Activated CD8-positive, alpha-beta T cell treated with anti-CD3 and anti-CD28 coated beads, Interleukin-2, amount 10 ng/mL, durations not matched to agents 7 days and 5 days (primary cell): ENCODE measurements at regions not wholly inside any gene's neighbourhood (a gene's known extent, or its start where the extent isn't known, plus 50 kb on each side); places are given as distances from the start of the nearest gene placed in this dataset.
A peak's percentile ranks its signal among the peaks of the same experiment; 100 is the strongest.

Experiments used
- ATAC-seq: fragments of 150-1000 bp; cut with Tn5 transposase; one replicate; pipeline ENCODE4 v1.10.0; 2021; ENCODE audit warnings: moderate library complexity
- CTCF ChIA-PET: fragments of 350-600 bp; sonication (Branson Sonifier 250); formaldehyde crosslinking; loops from one replicate; lab custom pipeline; 2021; ENCODE audit warnings: antibody characterized with exemption; lab: Charles Lee
- POLR2A ChIA-PET: fragments of 350-600 bp; sonication (Branson Sonifier 250); formaldehyde crosslinking; loops from one replicate; lab custom pipeline; 2021; ENCODE audit warnings: antibody characterized with exemption; lab: Charles Lee
- DNase-seq: peaks from one replicate; pipeline ENCODE4 v3.0.0-alpha.2; 2020
- H3K27ac Mint-ChIP-seq: one replicate; pipeline ENCODE4 v1.8.0; 2021; ENCODE audit warnings: mild to moderate bottlenecking, mixed read lengths
- H3K27me3 Mint-ChIP-seq: one replicate; pipeline ENCODE4 v1.8.0; 2021; ENCODE audit warnings: low read depth, mixed read lengths
- H3K36me3 Mint-ChIP-seq: one replicate; pipeline ENCODE4 v1.8.0; 2021; ENCODE audit warnings: low read depth, mixed read lengths
- H3K4me1 Mint-ChIP-seq: one replicate; pipeline ENCODE4 v1.8.0; 2021; ENCODE audit warnings: low read depth, mixed read lengths
- H3K4me3 Mint-ChIP-seq: one replicate; pipeline ENCODE4 v1.8.0; 2021; ENCODE audit warnings: mild to moderate bottlenecking, mixed read lengths
- H3K9me3 Mint-ChIP-seq: one replicate; pipeline ENCODE4 v1.8.0; 2022; ENCODE audit warnings: mixed read lengths; ENCODE audit not compliant: insufficient read depth

DNA sequence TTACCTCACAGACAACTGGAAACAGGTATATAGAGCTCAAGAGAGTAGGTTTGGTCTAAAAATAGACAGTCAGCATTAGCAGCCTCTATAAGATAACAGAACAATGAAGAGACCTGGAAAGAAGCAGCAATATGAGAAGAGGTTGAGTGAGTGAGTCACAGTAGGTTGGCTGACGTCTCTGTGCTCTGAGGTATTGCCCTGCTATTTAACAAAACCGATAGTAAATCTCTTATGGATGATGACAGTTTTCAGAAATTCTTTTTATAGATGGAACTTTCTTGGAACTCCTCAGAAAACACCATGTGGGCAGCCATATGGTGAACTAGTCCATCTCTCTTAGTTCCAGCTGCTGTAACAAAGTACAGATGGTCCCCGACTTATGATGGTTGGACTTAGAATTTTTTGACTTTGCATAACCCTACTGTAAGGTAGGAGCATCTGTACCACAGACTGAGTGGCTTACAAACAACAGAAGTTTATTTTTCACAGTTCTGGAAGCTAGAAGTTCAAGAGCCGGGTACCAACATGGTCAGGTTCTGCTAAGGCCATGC lies 123.5 kb downstream of the MBD2 start:
- CTCF ChIA-PET = interaction anchor here (1.7 to 2.1 kb wide), 2 partner anchors 18 to 27 kb away, joined by 5 to 6 read pairs; no protein-coding TSS in a partner anchor
- peaks cover 16% of the 10 kb centered on the region for H3K27me3 Mint-ChIP-seq
- peaks cover 5% of the 10 kb centered on the region for H3K4me1 Mint-ChIP-seq
- POLR2A ChIA-PET = no interaction called here
- no peaks in the 10 kb centered on the region for H3K36me3 Mint-ChIP-seq
- H3K27ac Mint-ChIP-seq = no peak overlapping the region
- DNase-seq (no peak), ATAC-seq (no peak)
- H3K4me3 Mint-ChIP-seq = no peak overlapping the region
- no peaks in the 10 kb centered on the region for H3K9me3 Mint-ChIP-seq

DNA sequence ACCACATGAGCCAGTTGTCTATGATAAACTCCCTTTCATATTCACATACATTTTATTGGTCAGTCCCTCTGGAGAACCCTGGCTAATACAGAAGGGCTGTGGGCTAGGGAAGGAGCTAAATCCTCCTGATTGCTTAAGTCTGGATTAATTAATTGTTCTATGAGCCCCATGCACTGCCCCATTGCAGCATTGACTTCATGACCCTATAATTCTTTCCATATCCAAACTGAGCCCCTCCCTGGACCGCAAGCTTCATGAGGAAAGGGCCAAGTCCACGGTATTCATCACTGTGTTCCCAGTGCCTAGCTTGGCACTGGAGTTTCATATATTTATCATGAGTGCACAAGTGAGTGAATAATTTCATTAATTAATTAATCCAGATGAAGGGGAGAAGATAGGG lies 124.0 kb downstream of the MBD2 start:
- Mint-ChIP-seq H3K4me3 (no peak overlapping the region), H3K27ac (no peak overlapping the region)
- ATAC-seq = no peak

DNA sequence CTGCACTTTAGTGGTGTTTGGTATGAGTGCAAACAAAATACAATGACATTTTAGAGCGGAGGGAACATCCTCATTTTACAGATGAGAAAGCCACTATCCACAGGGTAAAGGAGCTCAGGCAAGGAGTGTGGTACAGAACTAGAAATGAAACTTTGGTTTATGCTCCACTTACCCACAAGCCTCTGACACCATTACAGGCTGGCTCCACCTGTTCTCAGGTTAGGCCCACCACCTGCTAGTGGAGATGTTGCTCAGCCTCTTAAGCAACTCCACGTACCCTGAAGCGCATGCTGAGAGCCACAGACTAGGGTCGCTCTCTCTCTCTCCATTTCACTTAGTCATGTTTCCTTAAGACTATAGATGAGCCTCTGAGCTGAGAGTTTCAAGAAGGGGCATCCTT lies 130.0 kb downstream of the MBD2 start:
- CTCF ChIA-PET = no interaction called here
- POLR2A ChIA-PET = no interaction called here
- Mint-ChIP-seq H3K27ac (no peak overlapping the region), H3K9me3 (no peaks in the 10 kb centered on the region), H3K36me3 (no peaks in the 10 kb centered on the region), H3K4me1 (no peaks in the 10 kb centered on the region), H3K4me3 (no peak overlapping the region), H3K27me3 (peaks cover 11% of the 10 kb centered on the region)
- no peak for ATAC-seq
- DNase-seq = no peak

More for the DNA sequence above, 124.0 kb downstream of the MBD2 start:
- DNase-seq = no peak
- Mint-ChIP-seq H3K4me1 (peaks cover 5% of the 10 kb centered on the region), H3K27me3 (peaks cover 16% of the 10 kb centered on the region), H3K36me3 (no peaks in the 10 kb centered on the region), H3K9me3 (no peaks in the 10 kb centered on the region)
- ChIA-PET POLR2A (no interaction called here), CTCF (no interaction called here)

DNA sequence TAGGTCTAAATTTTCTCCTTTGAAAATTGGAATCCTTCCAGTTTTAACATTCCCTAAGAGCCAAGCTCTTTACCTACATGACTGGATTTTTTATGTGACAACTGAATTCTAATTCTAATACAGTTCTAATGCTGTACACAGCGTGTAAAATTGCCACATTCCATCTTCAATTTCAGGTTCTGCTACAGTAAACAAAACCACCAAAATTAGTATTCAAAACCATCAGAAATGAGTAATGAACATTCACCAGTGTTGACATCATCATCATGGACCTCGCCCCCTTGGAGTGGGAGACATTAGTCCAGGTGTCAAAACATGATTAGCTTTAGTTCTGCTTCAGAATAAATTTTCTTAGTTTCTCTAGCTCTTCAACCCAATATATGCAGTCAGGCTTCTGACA lies 133.6 kb downstream of the MBD2 start:
- no peak overlapping the region for H3K27ac Mint-ChIP-seq
- DNase-seq (no peak), ATAC-seq (no peak)
- ChIA-PET CTCF (interaction anchor here (1.9 kb wide), 1 partner anchor 29 kb away, joined by 7 read pairs; no protein-coding TSS in a partner anchor), POLR2A (no interaction called here)
- no peaks in the 10 kb centered on the region for H3K9me3 Mint-ChIP-seq
- H3K4me1 Mint-ChIP-seq = peaks cover 15% of the 10 kb centered on the region
- no peak overlapping the region for H3K4me3 Mint-ChIP-seq
- peaks cover 10% of the 10 kb centered on the region for H3K36me3 Mint-ChIP-seq
- H3K27me3 Mint-ChIP-seq = no peaks in the 10 kb centered on the region

DNA sequence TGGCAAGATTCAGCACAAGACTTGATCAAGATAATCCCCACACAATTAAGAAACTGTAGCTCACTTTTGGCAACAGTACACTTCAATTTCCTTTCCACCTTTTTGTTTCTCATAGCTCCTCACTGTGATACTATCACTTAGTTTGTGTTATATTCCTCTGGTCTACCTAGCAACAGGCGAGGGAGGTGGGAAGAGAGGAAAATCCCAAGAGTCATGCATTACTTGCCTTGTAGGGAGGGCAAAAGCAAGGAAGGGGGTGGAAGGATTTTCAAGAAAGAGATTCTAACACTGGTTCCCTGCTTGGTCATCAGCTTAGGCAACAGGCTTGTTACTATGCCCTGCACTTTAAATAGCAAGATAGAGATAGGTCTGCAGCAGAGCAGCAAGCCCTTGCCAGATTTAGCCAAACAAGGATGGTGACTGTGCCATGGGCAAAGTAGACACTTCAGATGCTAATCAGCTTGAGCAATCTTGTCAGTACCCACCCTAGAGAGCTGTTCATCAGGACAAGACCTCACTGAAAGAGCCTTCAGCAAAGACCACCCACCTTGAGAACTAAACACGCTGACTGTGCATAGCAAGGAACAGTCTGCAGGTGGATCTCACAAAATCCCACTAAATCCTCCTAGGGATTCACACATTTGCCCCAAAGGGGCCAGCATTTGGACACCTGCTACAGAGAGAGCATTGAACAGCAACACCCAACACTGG lies 134.6 kb downstream of the MBD2 start:
- no peak overlapping the region for H3K27ac Mint-ChIP-seq
- no peak overlapping the region for H3K4me3 Mint-ChIP-seq
- CTCF ChIA-PET = interaction anchor here (0.9 to 1.9 kb wide), 2 partner anchors 12 to 30 kb away, joined by 3 to 7 read pairs; no protein-coding TSS in a partner anchor

DNA sequence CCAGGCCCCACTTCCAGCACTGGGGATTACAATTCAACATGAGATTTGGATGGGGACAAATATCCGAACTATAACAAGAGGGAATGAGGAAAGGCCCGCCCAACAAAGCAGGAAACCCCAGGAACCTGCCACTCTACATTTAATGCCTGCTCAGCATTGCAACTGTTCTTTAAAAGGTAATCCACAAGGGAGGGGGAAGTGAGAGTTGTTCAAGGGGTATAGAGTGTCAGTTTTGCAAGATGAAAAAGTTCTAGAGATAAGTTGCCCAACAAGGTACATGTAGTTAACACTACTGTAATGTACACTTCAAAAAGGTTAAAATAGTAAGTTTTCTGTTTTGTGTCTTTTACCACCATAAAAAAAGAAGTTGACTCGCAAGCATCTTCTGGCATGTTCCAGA lies 137.6 kb downstream of the MBD2 start:
- peaks cover 27% of the 10 kb centered on the region for H3K36me3 Mint-ChIP-seq
- ChIA-PET CTCF (interaction anchor here (1.4 to 1.5 kb wide), 2 partner anchors 33 to 138 kb away, joined by 3 to 5 read pairs; partner anchors contain the start of gene MBD2), POLR2A (no interaction called here)
- peaks cover 22% of the 10 kb centered on the region for H3K9me3 Mint-ChIP-seq
- peaks cover under 1% of the 10 kb centered on the region for H3K27me3 Mint-ChIP-seq
- peaks cover 26% of the 10 kb centered on the region for H3K4me1 Mint-ChIP-seq
- DNase-seq = no peak
- H3K27ac Mint-ChIP-seq = peak overlapping the region; percentile 91
- peak; percentile 15 for ATAC-seq
- H3K4me3 Mint-ChIP-seq = peak overlapping the region; percentile 34

More for the DNA sequence above, 134.6 kb downstream of the MBD2 start:
- H3K4me1 Mint-ChIP-seq = peaks cover 23% of the 10 kb centered on the region
- POLR2A ChIA-PET = no interaction called here
- peaks cover 6% of the 10 kb centered on the region for H3K9me3 Mint-ChIP-seq
- H3K27me3 Mint-ChIP-seq = no peaks in the 10 kb centered on the region
- ATAC-seq = no peak
- peaks cover 14% of the 10 kb centered on the region for H3K36me3 Mint-ChIP-seq
- DNase-seq = no peak

DNA sequence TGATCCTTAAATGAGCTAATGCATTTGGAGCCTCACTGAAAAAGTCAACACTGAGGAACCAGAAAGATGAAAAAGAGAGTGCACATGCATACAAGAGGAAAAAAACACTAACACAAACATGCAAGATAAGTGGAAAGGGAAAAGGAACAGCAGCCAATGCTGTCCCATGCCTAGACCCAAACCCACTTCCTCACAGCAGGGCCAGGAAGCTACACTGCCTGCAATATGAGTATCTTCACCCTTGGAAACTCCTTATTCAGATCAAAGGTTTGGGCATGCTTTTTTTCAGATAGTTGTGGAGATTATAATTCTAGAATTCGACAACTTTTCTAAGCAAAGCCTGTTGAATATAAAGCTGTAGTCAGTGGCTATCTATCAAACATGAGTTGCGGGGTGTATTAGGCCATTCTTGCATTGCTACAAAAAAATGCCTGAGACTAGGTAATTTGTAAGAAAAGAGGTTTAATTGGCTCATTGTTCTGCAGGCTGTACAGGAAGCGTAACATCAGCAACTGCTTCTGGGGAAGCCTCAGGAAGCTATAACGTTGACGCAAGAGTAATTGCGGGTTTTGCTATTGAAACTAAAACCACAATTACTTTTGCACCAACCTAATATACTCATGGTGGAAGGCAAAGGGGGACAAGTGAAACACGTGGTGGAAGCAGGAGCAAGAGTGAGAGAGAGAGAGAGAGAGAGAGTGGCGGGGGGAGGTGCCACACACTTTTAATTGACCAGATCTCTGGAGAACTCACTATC lies 138.2 kb downstream of the MBD2 start:
- DNase-seq (peak; percentile 65), ATAC-seq (peak; percentile 84)
- H3K36me3 Mint-ChIP-seq = peaks cover 29% of the 10 kb centered on the region
- H3K27me3 Mint-ChIP-seq = peaks cover 6% of the 10 kb centered on the region
- peaks cover 29% of the 10 kb centered on the region for H3K9me3 Mint-ChIP-seq
- peaks cover 26% of the 10 kb centered on the region for H3K4me1 Mint-ChIP-seq
- H3K27ac Mint-ChIP-seq = peak overlapping the region; percentile 91
- ChIA-PET CTCF (interaction anchor here (1.0 to 1.5 kb wide), 2 partner anchors 32 to 33 kb away, joined by 3 to 5 read pairs; no protein-coding TSS in a partner anchor), POLR2A (interaction anchor here (0.7 kb wide), 1 partner anchor 28 kb away, joined by 3 read pairs; no protein-coding TSS in a partner anchor)
- peak overlapping the region; percentile 34 for H3K4me3 Mint-ChIP-seq

DNA sequence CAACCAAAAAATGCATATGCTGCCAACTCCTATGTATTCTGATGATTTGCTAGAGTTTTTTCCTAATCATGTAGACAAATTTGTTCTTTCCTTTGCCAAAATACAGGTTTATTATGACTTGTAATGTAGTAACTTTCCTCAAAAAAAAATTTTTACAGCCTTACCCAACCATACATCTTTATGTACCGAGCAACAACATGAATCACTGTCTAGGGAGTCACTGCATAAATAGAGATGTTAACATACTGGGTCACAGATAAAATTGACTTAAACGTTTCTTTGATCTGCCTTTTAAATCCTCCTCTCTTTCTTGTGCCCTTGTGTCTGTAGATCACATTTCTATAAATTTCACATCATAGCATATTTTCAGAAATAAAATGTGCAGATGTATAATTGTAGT lies 143.6 kb downstream of the MBD2 start:
- H3K36me3 Mint-ChIP-seq = peaks cover 19% of the 10 kb centered on the region
- peaks cover 27% of the 10 kb centered on the region for H3K27me3 Mint-ChIP-seq
- DNase-seq (no peak), ATAC-seq (no peak)
- H3K27ac Mint-ChIP-seq = no peak overlapping the region
- H3K4me1 Mint-ChIP-seq = peaks cover 12% of the 10 kb centered on the region
- H3K4me3 Mint-ChIP-seq = no peak overlapping the region
- peaks cover 32% of the 10 kb centered on the region for H3K9me3 Mint-ChIP-seq
- ChIA-PET POLR2A (no interaction called here), CTCF (no interaction called here)

DNA sequence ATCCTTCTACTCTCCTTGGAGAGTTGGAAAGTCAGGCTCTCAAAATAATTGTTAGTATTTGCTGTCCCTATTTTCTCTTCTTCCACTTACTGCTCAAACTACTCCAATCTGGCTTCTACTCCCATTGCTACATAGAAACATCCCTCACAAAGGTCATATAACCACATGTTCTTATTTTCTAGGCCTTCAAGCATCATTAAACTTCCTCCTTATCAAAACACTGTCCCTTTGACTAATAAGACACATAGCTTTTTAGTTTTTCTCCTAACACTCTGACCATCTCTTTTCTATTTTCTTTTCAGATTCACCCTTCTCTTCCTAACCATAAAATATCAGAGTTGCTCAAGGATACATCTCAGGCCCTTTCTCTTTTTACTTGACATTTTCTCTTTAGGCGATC lies 148.3 kb downstream of the MBD2 start:
- Mint-ChIP-seq H3K4me3 (no peak overlapping the region), H3K27me3 (peaks cover 34% of the 10 kb centered on the region), H3K4me1 (no peaks in the 10 kb centered on the region), H3K27ac (no peak overlapping the region), H3K9me3 (peaks cover 3% of the 10 kb centered on the region), H3K36me3 (no peaks in the 10 kb centered on the region)
- CTCF ChIA-PET = no interaction called here
- POLR2A ChIA-PET = no interaction called here
- DNase-seq = no peak
- no peak for ATAC-seq

DNA sequence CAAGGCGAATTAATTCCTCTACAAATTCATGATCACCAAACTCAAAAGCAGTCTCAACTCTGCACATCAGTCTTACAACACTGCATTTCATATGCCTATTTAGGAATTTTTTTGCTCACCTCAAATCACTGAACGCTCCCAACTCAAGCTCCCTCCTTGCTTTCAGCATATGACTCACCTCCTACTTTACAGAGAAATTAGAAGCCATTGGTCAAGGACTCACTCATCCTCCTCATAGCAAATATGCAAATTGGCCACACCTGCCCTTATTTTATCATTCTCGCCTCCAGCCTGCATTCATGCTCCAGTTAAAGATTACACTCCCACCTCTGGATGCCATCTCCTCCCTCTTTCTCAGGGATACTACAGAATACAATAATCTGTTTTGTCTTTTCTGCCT lies 148.8 kb downstream of the MBD2 start:
- ATAC-seq = no peak
- ChIA-PET POLR2A (no interaction called here), CTCF (no interaction called here)
- H3K9me3 Mint-ChIP-seq = no peaks in the 10 kb centered on the region
- H3K36me3 Mint-ChIP-seq = no peaks in the 10 kb centered on the region
- no peak for DNase-seq
- no peak overlapping the region for H3K27ac Mint-ChIP-seq
- H3K4me1 Mint-ChIP-seq = no peaks in the 10 kb centered on the region
- H3K4me3 Mint-ChIP-seq = no peak overlapping the region
- peaks cover 32% of the 10 kb centered on the region for H3K27me3 Mint-ChIP-seq

DNA sequence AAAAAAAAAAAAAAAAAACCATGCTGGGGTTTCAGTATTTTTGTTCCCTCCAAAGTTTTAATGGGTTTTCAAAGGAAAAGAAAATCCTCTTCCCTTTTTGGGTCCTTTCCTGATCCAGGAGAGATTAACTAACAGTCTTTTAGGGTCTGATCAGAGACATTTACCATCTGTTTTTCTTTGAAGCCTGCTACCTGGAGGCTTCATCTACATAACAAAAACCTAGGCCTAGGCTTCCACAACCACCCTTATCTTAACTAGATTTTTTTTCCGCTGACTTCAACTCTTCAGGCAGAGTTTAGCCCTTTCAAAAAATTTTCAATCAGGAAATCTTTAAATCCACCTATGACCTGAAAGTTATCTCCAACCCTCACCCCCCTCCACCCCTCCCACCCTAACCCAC lies 154.7 kb downstream of the MBD2 start:
- no peak overlapping the region for H3K4me3 Mint-ChIP-seq
- ChIA-PET CTCF (no interaction called here), POLR2A (no interaction called here)
- ATAC-seq (no peak), DNase-seq (no peak)
- no peaks in the 10 kb centered on the region for H3K9me3 Mint-ChIP-seq
- H3K27me3 Mint-ChIP-seq = peaks cover 20% of the 10 kb centered on the region
- no peaks in the 10 kb centered on the region for H3K4me1 Mint-ChIP-seq
- no peak overlapping the region for H3K27ac Mint-ChIP-seq
- no peaks in the 10 kb centered on the region for H3K36me3 Mint-ChIP-seq
